Stimulated activated naive CD8-positive, alpha-beta T cell treated with anti-CD3 and anti-CD28 coated beads, Interleukin-15, Interleukin-2, amounts not matched to agents 100 U/mL and 50 U/mL, for 24 hours (primary cell): ENCODE measurements at regions not wholly inside any gene's neighbourhood (a gene's known extent, or its start where the extent isn't known, plus 50 kb on each side); places are given as distances from the start of the nearest gene placed in this dataset.
"Not testable (repeated sequence)": the region's sequence is repeated elsewhere in the genome, so short reads cannot be mapped to it uniquely, and the experiment has no call there.

Experiments
- ATAC-seq: fragments of 150-1000 bp; cut with Tn5 transposase; one replicate; pipeline ENCODE4 v1.10.0; 2021
- DNase-seq: peaks from one replicate; pipeline ENCODE4 v3.0.0; 2021

DNA sequence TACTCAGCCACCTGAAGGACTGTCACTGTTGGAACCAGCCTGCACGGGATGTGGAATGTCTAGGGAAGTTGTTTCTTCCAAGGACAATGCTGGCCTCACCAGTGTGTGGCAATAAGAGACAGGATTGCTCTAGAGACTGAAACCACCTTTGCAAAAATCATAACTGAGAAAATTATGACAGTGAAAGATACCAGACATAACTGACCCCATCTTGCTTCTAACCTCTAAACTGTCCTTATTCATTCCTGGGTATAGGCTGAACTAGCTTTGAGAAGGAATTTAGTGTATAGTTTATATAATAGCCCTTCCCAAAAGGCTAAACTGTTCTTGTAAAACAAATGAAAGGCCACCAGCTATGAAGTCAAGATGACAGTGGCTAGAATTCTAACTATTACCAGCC lies 83.6 kb downstream of the IER5 start:
- no peak for DNase-seq
- ATAC-seq, result no peak

DNA sequence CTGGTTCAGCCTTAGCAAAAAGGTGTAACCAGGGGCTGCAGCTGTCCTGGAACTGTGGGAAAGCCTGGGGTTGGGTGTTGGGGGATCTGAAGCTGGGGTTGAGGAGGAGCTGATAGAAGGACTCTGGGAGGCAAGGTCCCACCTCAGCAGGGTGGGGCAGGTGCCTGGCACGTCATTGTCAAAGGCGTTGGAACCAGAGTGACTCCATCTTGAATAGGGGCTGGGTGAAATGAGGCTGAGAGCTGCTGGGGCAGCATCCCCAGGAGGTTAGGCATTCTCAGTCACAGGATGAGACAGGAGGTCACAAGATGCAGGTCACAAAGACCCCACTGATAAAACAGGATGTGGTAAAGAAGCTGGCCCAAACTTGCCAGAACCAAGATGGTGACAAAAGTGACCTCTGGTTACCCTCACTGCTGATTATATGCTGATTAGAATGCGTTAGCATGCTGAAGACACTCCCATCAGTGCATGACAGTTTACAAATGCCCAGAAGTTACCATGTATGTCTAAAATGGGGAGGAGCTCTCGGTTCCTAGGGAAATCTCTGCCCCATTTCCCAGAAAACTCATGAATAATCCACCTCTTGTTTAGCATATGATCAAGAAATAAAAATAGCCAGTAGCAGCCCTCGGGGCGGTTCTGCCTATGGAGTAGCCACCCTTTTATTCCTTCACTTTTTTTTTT lies 85.4 kb downstream of the IER5 start:
- no peak for DNase-seq

DNA sequence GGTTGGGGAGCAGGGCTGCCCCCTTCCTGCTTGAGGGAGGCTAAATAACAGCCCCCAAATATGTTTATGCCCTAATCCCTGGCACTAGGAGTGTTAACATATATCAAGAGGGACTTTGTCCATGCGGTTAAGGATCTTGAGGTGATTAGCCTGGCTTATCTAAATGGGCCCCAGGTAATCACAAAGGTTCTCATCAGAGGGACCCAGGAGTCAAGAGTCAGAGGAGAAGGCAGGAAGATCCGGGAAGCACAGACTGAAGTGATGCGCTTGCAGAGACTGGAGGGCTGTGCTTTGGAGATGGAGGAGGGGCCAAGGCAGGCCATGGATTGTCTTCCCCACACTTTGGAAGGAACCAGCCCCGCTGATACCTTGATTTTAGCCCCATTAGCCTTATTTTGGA lies 86.4 kb downstream of the IER5 start:
- DNase-seq, result no peak
- ATAC-seq, result no peak

More for the DNA sequence above, 85.4 kb downstream of the IER5 start:
- no peak for ATAC-seq

DNA sequence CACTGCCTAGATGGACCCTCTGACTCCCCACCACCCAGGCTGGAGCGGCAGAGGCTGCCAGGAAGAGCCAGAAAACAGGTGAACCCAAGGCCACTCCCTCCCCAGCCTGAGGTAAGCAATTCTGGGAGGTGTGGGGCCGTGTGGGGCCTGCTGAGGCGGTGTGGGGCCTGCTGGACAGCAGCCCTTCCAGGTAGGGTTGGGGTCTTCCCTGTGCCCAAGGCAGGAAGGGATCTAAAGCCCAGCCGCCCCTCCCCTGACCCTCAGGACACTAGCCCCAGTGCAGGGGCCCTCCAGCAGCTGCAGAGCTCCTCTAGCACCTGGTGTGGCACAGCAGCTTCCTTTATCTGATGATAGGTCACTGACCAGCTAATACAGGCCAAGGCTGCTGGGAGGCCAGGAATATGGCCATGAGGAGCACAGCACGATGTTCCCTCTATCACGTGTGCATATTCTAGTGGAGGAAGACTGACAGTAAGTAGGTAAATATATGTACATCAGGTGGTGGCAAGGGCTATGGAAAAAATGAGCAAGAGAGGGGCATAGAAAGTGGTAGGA lies 86.9 kb downstream of the IER5 start:
- no peak for ATAC-seq
- no peak for DNase-seq

DNA sequence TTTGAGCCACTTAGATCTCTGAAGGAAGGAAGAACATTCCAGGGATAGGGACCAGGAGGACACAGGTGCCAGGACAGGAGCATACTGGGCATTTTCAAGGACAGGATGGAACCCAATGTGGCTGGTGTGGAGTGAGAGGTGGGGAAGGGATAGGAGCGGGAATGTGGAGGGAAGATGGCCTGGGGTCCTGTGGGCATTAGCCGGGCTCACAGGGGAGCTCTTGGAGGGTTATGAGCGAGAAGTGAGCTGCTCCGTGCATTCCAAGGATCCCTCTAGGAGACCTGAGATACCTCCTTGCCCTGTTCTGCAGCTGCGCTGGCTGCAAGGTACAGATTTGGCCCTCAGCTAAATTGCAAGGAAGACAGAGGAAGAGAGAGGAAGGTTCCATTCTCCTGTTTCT lies 87.5 kb downstream of the IER5 start:
- no peak for ATAC-seq
- DNase-seq, result no peak

DNA sequence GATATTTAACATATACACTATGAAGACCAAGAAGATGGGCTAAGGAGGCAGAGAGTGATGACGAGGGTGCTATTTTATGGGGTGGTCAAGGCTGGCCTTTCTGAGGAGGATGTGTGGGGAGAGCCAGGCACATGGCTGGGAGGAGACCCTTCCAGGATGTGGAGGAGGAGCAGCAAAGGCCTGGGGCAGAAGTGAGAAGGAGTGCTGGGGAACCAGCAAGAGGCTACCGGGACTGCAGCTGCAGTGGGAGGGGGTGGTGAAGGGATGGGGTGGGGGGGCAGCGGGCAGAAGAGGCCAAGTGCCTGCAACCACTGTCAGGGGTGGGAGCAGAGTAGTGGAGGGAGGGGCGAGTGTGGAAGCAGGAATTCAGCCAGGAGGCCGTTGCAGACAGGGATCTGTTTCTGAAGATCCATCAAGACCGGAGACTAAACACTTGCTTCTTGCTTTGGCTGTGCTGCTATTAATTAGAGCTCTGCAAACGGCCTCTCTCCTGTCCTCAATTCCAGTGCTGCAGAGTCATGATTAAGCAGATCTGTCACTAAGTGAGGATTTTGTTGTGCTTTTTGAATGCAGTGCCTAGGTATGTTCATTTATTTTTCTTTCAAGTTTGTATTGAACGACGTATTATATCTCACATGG lies 89.9 kb downstream of the IER5 start:
- no peak for DNase-seq
- ATAC-seq, result no peak

DNA sequence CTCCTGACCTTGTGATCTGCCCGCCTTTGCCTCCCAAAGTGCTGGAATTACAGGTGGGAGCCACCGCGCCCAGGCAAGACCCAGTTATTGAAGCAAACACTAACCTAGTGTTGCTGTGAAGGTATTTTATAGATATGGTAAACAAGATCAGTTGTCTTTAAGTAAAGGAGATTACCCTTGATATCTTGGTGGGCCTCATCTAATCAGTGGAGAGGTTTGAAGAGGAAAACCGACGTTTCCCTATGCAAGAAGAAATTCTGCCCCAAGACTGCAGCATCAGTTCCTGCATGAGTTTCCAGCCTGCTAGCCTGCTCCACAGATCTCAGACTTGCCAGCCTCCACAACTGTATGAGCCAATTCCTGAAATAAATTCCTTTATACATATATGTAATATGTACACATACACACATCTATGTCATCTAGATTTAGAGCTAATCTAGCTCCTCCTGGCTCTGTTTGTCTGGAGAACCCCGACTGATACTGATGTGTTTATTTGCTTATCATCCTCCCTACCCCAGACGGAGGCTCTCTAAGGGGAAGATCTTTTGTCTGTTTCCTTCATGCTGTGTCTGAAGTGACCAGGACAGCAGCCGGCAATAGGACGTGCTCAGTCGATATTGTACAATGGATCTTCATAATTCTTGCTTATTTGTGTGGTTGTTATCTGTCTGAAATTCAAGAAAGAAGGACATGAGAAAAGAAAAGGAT lies 90.9 kb downstream of the IER5 start:
- no peak for ATAC-seq

DNA sequence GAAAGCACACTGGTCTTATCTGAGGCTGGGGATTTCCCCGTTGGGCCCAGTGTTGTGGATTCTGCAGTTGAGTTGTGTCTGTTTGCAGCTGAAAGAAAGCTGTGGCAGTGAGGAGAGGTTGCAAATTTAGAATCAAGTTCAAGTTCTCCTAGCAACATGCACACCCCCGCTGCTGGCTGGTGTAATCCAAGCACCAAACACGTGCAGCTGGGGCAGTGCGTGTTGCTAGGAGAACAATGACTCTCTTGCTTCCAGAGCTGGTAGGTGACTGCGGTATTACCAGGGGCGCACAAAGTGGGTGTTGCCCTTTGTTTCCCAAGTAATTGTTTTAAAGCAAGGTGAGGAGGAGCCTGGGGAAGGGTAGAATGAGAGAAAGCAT lies 91.5 kb downstream of the IER5 start:
- ATAC-seq, result peak; percentile 88
- DNase-seq, result peak; percentile 49

More for the DNA sequence above, 90.9 kb downstream of the IER5 start:
- DNase-seq, result no peak

DNA sequence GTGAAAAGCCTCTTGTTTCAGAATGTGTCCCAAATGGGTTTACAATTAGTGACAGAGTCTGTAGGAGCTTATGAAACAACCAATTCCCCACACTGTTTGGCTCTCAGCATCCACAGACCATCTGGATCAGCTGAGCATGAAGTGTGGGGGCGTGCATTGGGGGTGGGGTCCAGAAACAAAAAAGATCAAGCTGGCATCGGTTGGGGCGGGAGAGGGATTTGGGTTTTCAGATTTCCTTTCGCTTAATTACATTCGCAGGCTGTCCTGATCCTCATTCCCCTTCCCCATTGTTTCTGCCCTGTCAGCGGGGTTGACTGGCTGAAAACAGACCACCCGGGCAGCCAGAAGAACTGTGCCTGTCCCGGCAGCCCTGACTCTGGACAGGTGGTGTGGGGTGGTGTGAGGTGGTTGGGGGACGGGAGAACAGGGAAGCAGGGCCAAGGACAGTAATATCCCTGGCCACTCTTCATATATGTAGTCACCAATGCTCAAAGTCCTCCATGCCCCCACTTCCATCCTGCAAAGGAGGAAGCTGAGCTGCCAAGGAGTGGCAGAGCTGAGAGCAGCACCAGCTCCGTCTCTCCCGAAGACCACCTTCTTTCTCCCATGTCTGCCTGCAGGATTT lies 92.0 kb downstream of the IER5 start:
- ATAC-seq (no peak), DNase-seq (no peak)

DNA sequence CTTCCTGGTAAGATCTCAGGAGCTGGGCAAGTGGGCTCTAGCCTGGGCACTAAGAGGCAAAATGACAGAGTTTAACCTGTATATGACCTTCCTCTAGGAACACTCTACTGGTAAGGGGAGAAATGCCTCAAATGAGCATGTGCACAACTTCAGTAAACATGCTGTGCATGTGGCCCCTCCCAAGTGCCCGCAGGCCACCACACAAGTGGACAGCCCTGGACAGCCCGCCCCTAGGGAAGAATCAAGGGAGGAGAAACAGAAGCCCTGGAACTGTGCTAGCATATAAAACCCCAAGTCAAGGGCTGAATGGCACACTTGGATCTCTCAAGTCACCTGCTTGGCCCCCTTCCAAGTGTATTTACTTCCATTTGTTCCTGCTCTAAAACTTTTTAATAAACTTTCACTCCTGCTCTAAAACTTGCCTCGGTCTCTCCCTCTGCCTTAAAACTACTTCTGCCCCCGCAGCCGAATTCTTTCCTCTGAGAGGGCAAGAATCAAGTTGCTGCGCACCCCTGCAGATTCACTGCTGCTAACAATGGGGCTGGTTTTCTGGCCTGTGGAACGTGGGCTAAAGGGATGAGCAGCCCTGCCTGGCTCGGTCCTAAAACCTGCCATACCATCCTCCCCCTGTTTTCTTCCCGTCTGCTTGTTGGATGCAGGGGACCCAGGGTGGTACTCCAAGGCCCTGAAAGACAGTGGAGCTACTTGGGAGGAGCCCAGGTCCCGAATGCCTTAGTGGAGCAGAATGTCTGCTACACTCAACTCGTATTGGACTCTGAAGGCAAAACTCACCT lies 93.5 kb downstream of the IER5 start:
- ATAC-seq (no peak), DNase-seq (no peak)

DNA sequence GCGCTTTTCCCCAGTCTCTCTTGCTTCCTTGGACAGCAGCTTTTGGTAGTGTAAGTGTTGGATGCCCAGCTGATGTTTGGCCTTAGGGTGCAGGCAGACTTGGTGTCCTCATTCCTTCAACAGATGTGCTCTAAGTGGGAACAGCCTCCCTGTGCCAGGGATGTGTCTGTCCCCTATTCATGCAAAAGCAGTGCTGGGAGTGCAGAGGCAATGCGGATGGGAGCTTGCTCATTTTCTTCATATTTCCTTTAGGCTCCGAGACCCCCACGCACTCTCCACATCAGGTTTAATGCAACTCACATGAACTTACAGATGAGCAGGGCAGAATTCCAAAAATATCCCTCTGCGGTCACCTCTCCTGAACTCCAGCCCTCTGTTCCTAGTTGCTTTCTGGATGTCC lies 96.1 kb downstream of the IER5 start:
- DNase-seq, result no peak
- ATAC-seq, result no peak

DNA sequence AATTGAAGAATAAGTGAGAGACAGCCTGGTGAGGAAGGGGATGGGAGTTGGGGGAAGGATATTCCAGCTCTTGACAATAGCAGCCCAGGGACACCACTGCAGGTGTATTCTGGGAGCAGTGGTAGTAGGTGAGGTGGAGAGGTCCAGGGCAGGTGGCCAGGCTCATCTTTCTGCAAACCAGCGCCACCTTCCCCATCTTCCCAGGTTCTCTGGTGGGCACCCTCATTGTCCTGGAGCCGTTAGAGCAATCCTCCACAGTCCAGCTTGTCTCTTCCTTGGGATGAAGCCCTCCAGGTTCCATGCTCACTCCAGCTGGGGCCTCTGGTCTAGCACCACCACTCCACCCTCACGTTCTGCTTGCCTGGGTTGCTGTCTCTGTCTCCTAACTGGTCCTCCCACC lies 97.0 kb downstream of the IER5 start:
- no peak for DNase-seq
- ATAC-seq, result no peak

DNA sequence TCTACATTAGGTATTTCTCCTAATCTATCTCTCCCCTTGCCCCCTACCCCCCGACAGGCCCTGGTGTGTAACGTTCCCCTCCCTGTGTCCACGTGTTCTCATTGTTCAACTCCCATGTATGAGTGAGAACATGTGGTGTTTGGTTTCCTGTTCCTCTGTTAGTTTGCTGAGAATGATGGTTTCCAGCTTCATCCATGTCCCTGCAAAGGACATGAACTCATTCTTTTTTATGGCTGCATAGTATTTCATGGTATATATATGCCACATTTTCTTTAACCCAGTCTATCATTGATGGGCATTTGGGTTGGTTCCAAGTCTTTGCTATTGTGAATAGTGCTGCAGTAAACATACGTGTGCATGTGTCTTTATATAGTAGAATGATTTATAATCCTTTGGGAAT lies 97.6 kb downstream of the IER5 start:
- not testable (repeated sequence) for DNase-seq, ATAC-seq

DNA sequence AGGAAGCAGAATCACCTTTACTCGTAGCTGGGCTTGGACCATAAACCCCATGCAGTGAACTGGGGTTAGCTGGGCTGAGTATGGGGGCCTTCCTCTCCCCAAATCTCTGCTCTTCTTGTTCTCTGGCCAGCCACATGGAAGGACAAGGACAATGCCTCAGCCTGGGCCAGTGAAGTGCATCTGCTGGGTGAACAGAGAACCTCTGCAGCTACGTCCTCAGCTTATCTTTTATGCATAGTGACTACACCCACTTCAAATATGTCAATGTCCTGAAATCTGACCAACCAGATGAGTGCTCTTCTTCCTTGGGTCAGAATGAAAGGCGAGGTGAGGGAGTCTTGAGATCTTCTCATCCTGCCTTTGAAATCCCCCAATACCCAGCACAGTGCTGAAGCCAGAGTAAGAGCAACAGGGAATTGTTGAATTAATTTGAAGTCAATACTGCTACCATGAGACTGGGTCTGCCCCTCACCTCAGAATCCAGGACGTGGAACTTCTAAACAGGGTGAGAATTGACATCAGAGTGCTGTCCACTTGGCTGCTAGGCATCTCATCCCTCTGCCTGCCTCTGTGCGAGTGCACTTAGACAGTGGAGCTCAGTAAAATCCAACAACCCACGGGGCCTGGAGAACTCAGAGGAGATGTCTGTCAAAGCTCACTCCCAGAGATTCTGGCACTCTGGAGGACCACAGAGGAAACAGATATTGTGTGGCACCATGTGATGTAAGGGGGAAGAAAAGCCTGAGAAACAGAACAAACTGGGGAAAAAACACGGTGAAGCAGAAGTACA lies 99.0 kb downstream of the IER5 start:
- no peak for DNase-seq
- no peak for ATAC-seq

DNA sequence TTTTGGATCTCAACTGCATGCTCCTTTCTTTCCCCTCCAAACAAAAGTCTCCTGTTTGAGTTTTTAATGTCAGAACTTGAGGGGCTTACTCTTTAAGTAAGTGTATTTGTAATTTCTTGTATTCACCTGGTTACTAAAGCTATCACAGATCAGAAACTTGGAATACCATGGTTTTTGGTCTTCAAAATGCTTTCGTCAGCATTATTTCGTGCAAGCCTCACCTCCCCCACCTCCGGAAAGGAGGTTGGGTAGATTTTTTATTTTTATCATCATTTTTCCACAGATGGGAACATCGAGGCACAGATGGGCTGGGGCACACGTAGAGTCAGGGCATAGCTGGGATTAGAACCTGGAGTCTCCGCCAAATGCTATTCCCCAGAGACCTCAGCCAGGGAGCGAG lies 100.7 kb downstream of the IER5 start:
- no peak for ATAC-seq

DNA sequence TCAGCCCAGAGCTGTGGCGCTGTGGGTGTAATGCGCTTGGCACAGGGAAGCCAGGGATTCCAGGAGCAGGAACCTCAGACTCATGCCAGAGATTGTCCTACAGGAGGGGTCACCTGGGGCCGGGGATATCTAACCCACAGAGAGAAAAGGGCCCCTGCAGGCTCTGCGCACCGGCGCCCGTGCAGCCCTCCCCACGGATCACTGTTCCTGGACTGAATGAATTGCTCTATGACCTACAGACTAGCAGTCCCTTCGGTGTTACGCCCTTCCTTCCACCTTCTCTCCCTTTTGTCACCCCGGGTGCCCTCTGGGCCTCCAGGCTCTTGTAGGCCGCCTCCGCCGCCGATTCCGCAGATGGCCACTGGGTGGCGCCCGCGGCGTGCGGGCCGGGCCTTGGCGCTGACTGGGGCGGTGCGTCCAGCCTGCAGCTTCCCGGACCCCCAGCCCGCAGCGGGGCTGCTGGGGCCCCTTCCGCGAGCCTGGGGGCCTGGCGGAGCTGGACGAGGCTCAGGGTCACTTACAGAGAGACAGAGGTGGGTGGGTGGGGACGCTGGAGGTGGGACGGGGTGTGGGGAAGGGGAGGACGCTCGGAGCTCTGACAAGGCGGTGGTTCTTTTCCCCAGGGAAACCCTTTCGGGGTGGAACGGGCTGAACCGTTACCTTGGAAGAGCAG lies 101.3 kb downstream of the IER5 start:
- peak; percentile 82 for DNase-seq
- peak; percentile 88 for ATAC-seq

More for the DNA sequence above, 100.7 kb downstream of the IER5 start:
- DNase-seq, result no peak

DNA sequence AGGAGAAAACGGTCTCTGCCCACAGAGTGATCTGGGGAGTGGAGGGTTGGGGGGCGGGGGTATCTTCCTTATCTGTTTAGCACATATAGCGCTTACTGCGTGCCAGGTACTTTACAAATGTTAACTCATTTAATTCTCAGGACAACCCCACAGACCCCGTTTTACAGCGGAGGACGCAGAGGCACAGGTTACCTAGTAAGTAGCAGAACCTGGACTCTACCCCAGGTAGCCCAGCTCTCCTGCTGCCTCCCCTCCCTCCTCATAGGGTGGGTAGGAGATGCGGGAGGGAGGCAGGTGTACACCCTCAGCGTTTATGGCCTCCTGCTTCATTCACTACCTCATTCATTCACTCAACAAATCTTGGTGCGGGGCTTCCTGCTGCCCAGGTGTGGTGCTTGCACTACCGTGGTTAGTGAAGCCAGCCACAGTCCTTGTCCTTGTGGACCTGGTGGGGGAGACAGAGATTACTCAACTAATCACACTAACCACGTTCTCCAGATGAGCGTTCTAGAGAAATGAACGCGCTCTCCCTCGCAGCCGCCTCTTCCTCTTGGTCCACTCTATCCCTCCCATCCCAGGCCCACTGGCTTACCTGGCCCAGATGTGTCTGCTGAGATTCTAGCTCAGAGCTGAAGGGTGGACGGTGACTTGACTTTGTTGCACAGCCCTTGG lies 102.0 kb downstream of the IER5 start:
- ATAC-seq (no peak), DNase-seq (no peak)

DNA sequence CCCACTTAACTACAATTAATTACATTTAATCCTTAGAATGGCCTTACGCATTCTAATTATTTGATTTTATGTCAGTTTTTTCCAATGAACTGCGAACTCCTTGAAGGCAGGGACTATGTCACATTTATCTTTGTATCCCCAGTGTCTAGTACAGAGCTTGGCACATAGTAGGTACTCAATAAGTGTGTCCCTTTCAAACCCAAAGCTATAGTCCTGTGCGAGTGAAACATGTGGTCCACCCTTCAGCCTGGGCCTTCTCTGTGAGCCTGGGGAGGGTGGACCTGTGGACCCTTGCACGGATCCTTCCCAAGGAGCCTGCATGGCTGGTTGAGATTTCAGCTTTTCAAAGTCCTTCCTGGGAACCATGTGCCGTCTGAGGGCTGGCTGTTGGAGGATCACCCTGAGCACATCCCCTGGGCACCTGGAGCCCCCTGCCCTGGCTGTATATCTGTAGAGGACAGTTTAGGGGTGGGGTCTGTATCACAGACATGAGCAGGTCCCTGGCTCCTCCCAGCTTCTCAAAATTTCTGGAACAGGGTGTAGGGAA lies 103.1 kb downstream of the IER5 start:
- ATAC-seq, result no peak
- DNase-seq, result no peak

DNA sequence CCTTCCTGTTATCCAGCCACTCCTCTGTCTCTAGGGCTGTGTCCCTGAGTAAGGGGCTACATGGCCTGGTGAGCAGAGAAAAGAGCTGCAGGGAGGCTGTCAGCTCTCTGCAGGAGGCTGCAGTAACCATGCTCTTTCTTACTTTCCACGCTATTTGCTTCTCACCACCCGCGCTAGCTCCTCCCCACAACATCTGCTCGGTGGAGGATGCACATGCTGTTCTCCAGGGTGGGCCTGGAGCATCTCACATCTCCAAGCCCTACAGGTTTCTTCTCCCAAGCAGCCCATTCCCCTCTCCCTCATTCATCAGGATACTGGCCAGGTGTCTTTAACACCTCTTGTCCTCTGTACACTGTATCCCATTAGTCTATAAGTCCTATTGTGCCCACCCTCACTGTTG lies 103.8 kb downstream of the IER5 start:
- ATAC-seq (no peak), DNase-seq (no peak)
